DND-41 (cell line): ENCODE measurements at regions not wholly inside any gene's neighbourhood (a gene's known extent, or its start where the extent isn't known, plus 50 kb on each side); places are given as distances from the start of the nearest gene placed in this dataset.

ENCODE experiments used
- ATAC-seq: fragments of 200-7000 bp; cut with Tn5 transposase; 3 replicates; pipeline ENCODE4 v1.9.1; 2021; ENCODE audit warnings: low read depth; ENCODE audit not compliant: insufficient read depth
- DNase-seq: peaks from one replicate; pipeline ENCODE4 v3.0.0-alpha.2; 2020
- H2AFZ ChIP-seq: 2 replicates; pipeline ENCODE4 v1.6.0; 2012; ENCODE audit warnings: low read depth, low read length
- H3K27ac ChIP-seq: 2 replicates; pipeline ENCODE4 v1.5.1; 2012; ENCODE audit warnings: low read length, inconsistent platforms
- H3K27me3 ChIP-seq: fragments of 200-600 bp; sonication (generic); 2 replicates; pipeline ENCODE4 v1.6.0; 2012; ENCODE audit warnings: low read length, mild to moderate bottlenecking, inconsistent platforms; ENCODE audit not compliant: insufficient read depth, poor library complexity
- H3K36me3 ChIP-seq: 2 replicates; pipeline ENCODE4 v1.5.1; 2012; ENCODE audit warnings: low read length, inconsistent platforms; ENCODE audit not compliant: insufficient read depth
- H3K4me1 ChIP-seq: 2 replicates; pipeline ENCODE4 v1.5.1; 2012; ENCODE audit warnings: mild to moderate bottlenecking, low read length; ENCODE audit not compliant: insufficient read depth
- H3K4me2 ChIP-seq: 2 replicates; pipeline ENCODE4 v1.6.0; 2012; ENCODE audit warnings: mild to moderate bottlenecking, moderate library complexity, low read length, inconsistent platforms; ENCODE audit not compliant: insufficient read depth
- H3K4me3 ChIP-seq, 2 experiments: fragments of 200-600 bp in 1 of 2; shearing (Covaris generic) in 1 of 2; 2 replicates each; pipeline ENCODE4 v1.5.1; 2012 to 2016; ENCODE audit warnings: inconsistent platforms in 2 of 2, low read length in 2 of 2, mild to moderate bottlenecking in 2 of 2, low read depth in 1 of 2, moderate library complexity in 1 of 2
- H3K79me2 ChIP-seq: 2 replicates; pipeline ENCODE4 v1.6.0; 2012; ENCODE audit warnings: low read length, inconsistent platforms; ENCODE audit not compliant: insufficient read depth
- H3K9ac ChIP-seq: 2 replicates; pipeline ENCODE4 v1.6.0; 2012; ENCODE audit warnings: low read depth, mild to moderate bottlenecking, inconsistent platforms, low read length, moderate library complexity
- H3K9me3 ChIP-seq: 2 replicates; pipeline ENCODE4 v1.5.1; 2012; ENCODE audit warnings: low read length, moderate library complexity, mild to moderate bottlenecking, inconsistent platforms; ENCODE audit not compliant: insufficient read depth, severe bottlenecking
- H4K20me1 ChIP-seq: 2 replicates; pipeline ENCODE4 v1.6.0; 2012; ENCODE audit warnings: low read length; ENCODE audit not compliant: insufficient read depth
- CTCF ChIP-seq: IDR thresholded peaks from 2 replicates; pipeline ENCODE4 v1.5.1; 2012; ENCODE audit warnings: borderline replicate concordance, low read length, moderate library complexity, mild to moderate bottlenecking; ENCODE audit not compliant: poor library complexity, severe bottlenecking; ENCODE audit errors: extremely low read depth
- EZH2 ChIP-seq: IDR thresholded peaks from 3 replicates; pipeline ENCODE4 v1.6.1; 2012; ENCODE audit warnings: borderline replicate concordance, low read depth, mild to moderate bottlenecking, moderate library complexity, low read length, inconsistent platforms; ENCODE audit not compliant: severe bottlenecking

GRCh38 chr2:142218471-142218870, 87.7 kb upstream of the LRP1B start:
- no peak overlapping the region for H2AFZ ChIP-seq
- no peaks in the 10 kb centered on the region for H4K20me1 ChIP-seq
- H3K4me2 ChIP-seq: no peak overlapping the region
- DNase-seq (no peak), ATAC-seq (no peak)
- TF ChIP-seq EZH2 (no peak), CTCF (no peak)
- H3K9me3 ChIP-seq: no peaks in the 10 kb centered on the region
- no peak overlapping the region for H3K9ac ChIP-seq
- H3K79me2 ChIP-seq: no peaks in the 10 kb centered on the region
- no peak overlapping the region for H3K27ac ChIP-seq
- no peak overlapping the region for H3K4me3 ChIP-seq
- no peaks in the 10 kb centered on the region for H3K27me3 ChIP-seq
- H3K36me3 ChIP-seq: no peaks in the 10 kb centered on the region
- no peaks in the 10 kb centered on the region for H3K4me1 ChIP-seq

- DNase-seq: no peak
- Histone ChIP-seq H3K4me1 (no peaks in the 10 kb centered on the region), H3K27ac (no peak overlapping the region), H2AFZ (no peak overlapping the region), H3K36me3 (no peaks in the 10 kb centered on the region), H3K27me3 (no peaks in the 10 kb centered on the region), H3K9ac (no peak overlapping the region), H3K4me2 (no peak overlapping the region), H3K4me3 (no peak overlapping the region), H3K79me2 (no peaks in the 10 kb centered on the region), H3K9me3 (no peaks in the 10 kb centered on the region), H4K20me1 (no peaks in the 10 kb centered on the region)
- no peak for ATAC-seq
- no peak for TF ChIP-seq EZH2
- no peak for TF ChIP-seq CTCF
These were observed 87.0 kb upstream of the LRP1B start for GRCh38 chr2:142217804-142218203.

- H3K9ac ChIP-seq: no peak overlapping the region
- no peak overlapping the region for H3K4me2 ChIP-seq
- no peaks in the 10 kb centered on the region for H4K20me1 ChIP-seq
- H3K27me3 ChIP-seq: no peaks in the 10 kb centered on the region
- no peaks in the 10 kb centered on the region for H3K36me3 ChIP-seq
- TF ChIP-seq CTCF (no peak), EZH2 (no peak)
- no peak overlapping the region for H2AFZ ChIP-seq
- no peaks in the 10 kb centered on the region for H3K79me2 ChIP-seq
- H3K4me3 ChIP-seq: no peak overlapping the region
- H3K27ac ChIP-seq: no peak overlapping the region
- no peaks in the 10 kb centered on the region for H3K9me3 ChIP-seq
- no peak for ATAC-seq
- DNase-seq: no peak
- H3K4me1 ChIP-seq: no peaks in the 10 kb centered on the region
These were observed 69.2 kb upstream of the LRP1B start for GRCh38 chr2:142200062-142200461.

GRCh38 chr2:142199073-142199472, 68.3 kb upstream of the LRP1B start:
- TF ChIP-seq EZH2 (no peak), CTCF (no peak)
- Histone ChIP-seq H3K36me3 (no peaks in the 10 kb centered on the region), H3K27me3 (no peaks in the 10 kb centered on the region), H3K4me1 (no peaks in the 10 kb centered on the region), H4K20me1 (no peaks in the 10 kb centered on the region), H3K4me3 (no peak overlapping the region), H3K27ac (no peak overlapping the region), H3K4me2 (no peak overlapping the region), H3K9ac (no peak overlapping the region), H2AFZ (no peak overlapping the region), H3K9me3 (no peaks in the 10 kb centered on the region), H3K79me2 (no peaks in the 10 kb centered on the region)
- DNase-seq (no peak), ATAC-seq (no peak)
